OCI-LY1 (cell line): ENCODE measurements at regions not wholly inside any gene's neighbourhood (a gene's known extent, or its start where the extent isn't known, plus 50 kb on each side); places are given as distances from the start of the nearest gene placed in this dataset.

Experiments used
- H2AFZ ChIP-seq: fragments of 200-600 bp; sonication (generic), shearing (Covaris generic); 2 replicates; pipeline ENCODE4 v1.6.0; 2014; ENCODE audit warnings: antibody characterized with exemption, mild to moderate bottlenecking, low read length
- H3F3A ChIP-seq: fragments of 200-600 bp; sonication (generic), shearing (Covaris generic); 2 replicates; pipeline ENCODE4 v1.6.0; 2014; ENCODE audit warnings: mild to moderate bottlenecking, antibody characterized with exemption, low read length, moderate library complexity; ENCODE audit not compliant: insufficient read depth
- H3K27ac ChIP-seq: fragments of 200-600 bp; sonication (generic); 2 replicates; pipeline ENCODE4 v1.5.1; 2014; ENCODE audit warnings: low read length, mixed run types, mild to moderate bottlenecking, low read depth; ENCODE audit not compliant: poor library complexity, severe bottlenecking
- H3K27me3 ChIP-seq: fragments of 200-600 bp; sonication (generic); 2 replicates; pipeline ENCODE4 v1.6.0; 2014; ENCODE audit warnings: antibody characterized with exemption, mild to moderate bottlenecking, low read length, moderate library complexity; ENCODE audit not compliant: insufficient read depth
- H3K36me3 ChIP-seq: fragments of 200-600 bp; sonication (generic); 2 replicates; pipeline ENCODE4 v1.6.1; 2014; ENCODE audit warnings: mild to moderate bottlenecking, antibody characterized with exemption, low read length, moderate library complexity, mixed read lengths; ENCODE audit not compliant: insufficient read depth
- H3K4me1 ChIP-seq: fragments of 200-600 bp; sonication (generic); 2 replicates; pipeline ENCODE4 v1.5.1; 2014; ENCODE audit warnings: mild to moderate bottlenecking, low read length, moderate library complexity; ENCODE audit not compliant: insufficient read depth, severe bottlenecking
- H3K4me2 ChIP-seq: fragments of 200-600 bp; sonication (generic), shearing (Covaris generic); 2 replicates; pipeline ENCODE4 v1.6.1; 2014; ENCODE audit warnings: low read length
- H3K4me3 ChIP-seq: fragments of 200-600 bp; sonication (generic); 2 replicates; pipeline ENCODE4 v1.5.1; 2014; ENCODE audit warnings: low read length, low read depth, mild to moderate bottlenecking, mixed read lengths; ENCODE audit not compliant: poor library complexity, severe bottlenecking
- H3K79me2 ChIP-seq: fragments of 200-600 bp; shearing (Covaris generic); 2 replicates; pipeline ENCODE4 v1.6.1; 2016; ENCODE audit warnings: mixed run types, low read length, mixed read lengths; ENCODE audit not compliant: insufficient read depth
- H3K9ac ChIP-seq: fragments of 200-600 bp; sonication (generic), shearing (Covaris generic); 2 replicates; pipeline ENCODE4 v1.6.1; 2014; ENCODE audit warnings: mild to moderate bottlenecking, low read length, mixed read lengths
- H3K9me2 ChIP-seq: fragments of 200-600 bp; sonication (generic), shearing (Covaris generic); 2 replicates; pipeline ENCODE4 v1.6.1; 2014; ENCODE audit warnings: low read depth, mild to moderate bottlenecking, low read length, mixed read lengths
- H3K9me3 ChIP-seq: fragments of 200-600 bp; shearing (Covaris generic); 2 replicates; pipeline ENCODE4 v1.6.1; 2014; ENCODE audit warnings: low read length, mixed read lengths
- H4K20me1 ChIP-seq: fragments of 200-600 bp; sonication (generic), shearing (Covaris generic); 2 replicates; pipeline ENCODE4 v1.6.0; 2016; ENCODE audit warnings: mild to moderate bottlenecking, low read length; ENCODE audit not compliant: insufficient read depth
- EZH2 ChIP-seq: fragments of 200-600 bp; sonication (generic), shearing (Covaris generic); IDR thresholded peaks from 2 replicates; pipeline ENCODE4 v1.8.0; 2017; ENCODE audit warnings: borderline replicate concordance, mixed run types, mild to moderate bottlenecking, antibody characterized with exemption, low read length, moderate library complexity, mixed read lengths
- TF ChIP-seq, protein P1 (sequence below): fragments of 200-600 bp; sonication (generic), shearing (Covaris generic); IDR thresholded peaks from 2 replicates; pipeline ENCODE4 v1.5.1; 2017; ENCODE audit warnings: mild to moderate bottlenecking, antibody characterized with exemption, low read length, moderate library complexity, mixed read lengths

DNA sequence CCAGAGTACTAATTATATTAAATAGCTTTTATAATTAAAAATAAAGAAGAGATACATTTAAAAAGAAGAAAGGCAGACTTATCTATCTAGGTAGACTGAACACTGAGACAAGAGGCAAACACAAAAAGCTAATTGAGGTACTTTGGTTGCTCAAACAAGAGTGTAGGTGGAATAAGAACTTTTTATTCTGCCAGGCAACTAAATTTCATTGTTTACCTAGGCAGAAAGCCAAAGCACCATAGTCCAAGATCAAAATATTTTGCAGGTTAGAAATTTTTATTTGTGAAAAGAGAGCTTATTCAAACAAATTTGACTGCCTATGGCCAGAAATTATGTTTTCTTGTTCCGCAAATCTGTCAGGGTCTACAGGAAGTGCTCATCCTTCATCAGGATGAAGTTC, 499.6 kb upstream of the GBE1 start:
- Histone ChIP-seq H3K9me2 (no peaks in the 10 kb centered on the region), H2AFZ (no peak overlapping the region), H3K4me3 (no peak overlapping the region), H4K20me1 (no peaks in the 10 kb centered on the region), H3K27me3 (no peaks in the 10 kb centered on the region), H3K79me2 (no peaks in the 10 kb centered on the region), H3K9me3 (no peaks in the 10 kb centered on the region), H3K27ac (no peak overlapping the region), H3K4me2 (no peak overlapping the region), H3F3A (no peaks in the 10 kb centered on the region), H3K9ac (no peak overlapping the region), H3K4me1 (no peaks in the 10 kb centered on the region), H3K36me3 (no peaks in the 10 kb centered on the region)
- TF ChIP-seq, protein P1, sequence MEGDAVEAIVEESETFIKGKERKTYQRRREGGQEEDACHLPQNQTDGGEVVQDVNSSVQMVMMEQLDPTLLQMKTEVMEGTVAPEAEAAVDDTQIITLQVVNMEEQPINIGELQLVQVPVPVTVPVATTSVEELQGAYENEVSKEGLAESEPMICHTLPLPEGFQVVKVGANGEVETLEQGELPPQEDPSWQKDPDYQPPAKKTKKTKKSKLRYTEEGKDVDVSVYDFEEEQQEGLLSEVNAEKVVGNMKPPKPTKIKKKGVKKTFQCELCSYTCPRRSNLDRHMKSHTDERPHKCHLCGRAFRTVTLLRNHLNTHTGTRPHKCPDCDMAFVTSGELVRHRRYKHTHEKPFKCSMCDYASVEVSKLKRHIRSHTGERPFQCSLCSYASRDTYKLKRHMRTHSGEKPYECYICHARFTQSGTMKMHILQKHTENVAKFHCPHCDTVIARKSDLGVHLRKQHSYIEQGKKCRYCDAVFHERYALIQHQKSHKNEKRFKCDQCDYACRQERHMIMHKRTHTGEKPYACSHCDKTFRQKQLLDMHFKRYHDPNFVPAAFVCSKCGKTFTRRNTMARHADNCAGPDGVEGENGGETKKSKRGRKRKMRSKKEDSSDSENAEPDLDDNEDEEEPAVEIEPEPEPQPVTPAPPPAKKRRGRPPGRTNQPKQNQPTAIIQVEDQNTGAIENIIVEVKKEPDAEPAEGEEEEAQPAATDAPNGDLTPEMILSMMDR = no peak
- TF ChIP-seq EZH2 = no peak

DNA sequence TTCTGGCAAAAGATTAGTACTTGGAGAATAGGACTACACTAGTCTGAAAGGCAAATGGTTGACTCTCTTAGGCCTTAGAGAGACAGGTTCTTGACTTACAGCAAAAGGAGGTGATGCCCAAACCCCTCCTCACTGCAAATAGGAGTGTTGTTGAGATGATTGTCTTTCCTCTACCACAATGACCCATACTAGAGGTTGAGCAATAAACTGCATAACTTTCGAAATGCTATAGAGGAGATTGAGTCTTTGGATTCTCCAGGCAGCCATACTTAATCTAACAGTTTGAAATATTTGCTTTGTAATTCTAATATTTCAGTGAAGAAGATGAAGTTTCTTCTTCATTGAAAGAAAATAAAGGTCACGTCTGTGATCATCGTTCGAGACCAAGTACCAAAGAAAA, 498.5 kb upstream of the GBE1 start:
- H3K79me2 ChIP-seq = no peaks in the 10 kb centered on the region
- no peaks in the 10 kb centered on the region for H3K9me2 ChIP-seq
- H3F3A ChIP-seq = no peaks in the 10 kb centered on the region
- H3K9ac ChIP-seq = no peak overlapping the region
- H3K4me3 ChIP-seq = no peak overlapping the region
- no peaks in the 10 kb centered on the region for H4K20me1 ChIP-seq
- no peaks in the 10 kb centered on the region for H3K9me3 ChIP-seq
- no peaks in the 10 kb centered on the region for H3K36me3 ChIP-seq
- H3K27ac ChIP-seq = no peak overlapping the region
- no peaks in the 10 kb centered on the region for H3K27me3 ChIP-seq
- no peak for TF ChIP-seq EZH2
- TF ChIP-seq, protein P1 = no peak
- no peak overlapping the region for H2AFZ ChIP-seq
- no peaks in the 10 kb centered on the region for H3K4me1 ChIP-seq
- H3K4me2 ChIP-seq = no peak overlapping the region

DNA sequence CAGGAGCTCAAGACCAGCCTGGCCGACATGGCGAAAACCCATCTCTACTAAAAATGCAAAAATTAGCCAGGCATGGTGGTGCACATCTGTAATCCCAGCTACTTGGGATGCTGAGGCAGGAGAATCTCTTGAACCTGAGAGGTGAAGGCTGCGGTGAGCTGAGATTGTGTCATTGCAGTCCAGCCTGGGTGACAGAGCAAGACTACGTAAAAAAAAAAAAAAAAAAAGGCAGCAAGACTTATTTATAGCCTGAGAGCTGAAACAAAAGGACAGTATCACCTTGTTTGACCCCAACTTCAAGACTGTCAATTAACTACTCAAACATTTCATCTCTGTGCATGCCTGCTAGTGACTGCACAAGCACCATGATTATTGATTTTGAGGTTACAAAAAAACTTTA, 478.9 kb upstream of the GBE1 start:
- Histone ChIP-seq H3K79me2 (no peaks in the 10 kb centered on the region), H3K9me2 (no peaks in the 10 kb centered on the region), H3K27ac (no peak overlapping the region), H2AFZ (no peak overlapping the region), H4K20me1 (no peaks in the 10 kb centered on the region), H3K36me3 (no peaks in the 10 kb centered on the region), H3K4me2 (no peak overlapping the region), H3F3A (no peaks in the 10 kb centered on the region), H3K9me3 (no peaks in the 10 kb centered on the region), H3K9ac (no peak overlapping the region), H3K4me3 (no peak overlapping the region), H3K4me1 (no peaks in the 10 kb centered on the region), H3K27me3 (no peaks in the 10 kb centered on the region)
- no peak for TF ChIP-seq EZH2
- TF ChIP-seq, protein P1 = no peak
